C1 segment of cervical spinal cord (tissue), 14 donors: ENCODE measurements at regions not wholly inside any gene's neighbourhood (a gene's known extent, or its start where the extent isn't known, plus 50 kb on each side); places are given as distances from the start of the nearest gene placed in this dataset.

Experiments
- DNase-seq, 14 donors: peaks; one replicate each; lab custom pipeline; 2025; lab: John Stamatoyannopoulos, UW

GRCh38 chr7:79719216-79719615 lies 265.7 kb upstream of the MAGI2 start:
- DNase-seq, result peak in 1 of 14 donors; percentile 65

- DNase-seq, result no peak
Measured at GRCh38 chr7:79716329-79716728, 262.9 kb upstream of the MAGI2 start.

- no peak for DNase-seq
Measured at GRCh38 chr7:79714081-79714480, 260.6 kb upstream of the MAGI2 start.

GRCh38 chr7:79713276-79713675 lies 259.8 kb upstream of the MAGI2 start:
- DNase-seq, result peak in 1 of 14 donors; percentile 68

- no peak for DNase-seq
Measured at GRCh38 chr7:79711660-79712059, 258.2 kb upstream of the MAGI2 start.

GRCh38 chr7:79709574-79710409 lies 256.3 kb upstream of the MAGI2 start:
- DNase-seq, result no peak

- DNase-seq, result no peak
Measured at GRCh38 chr7:79702116-79702515, 248.6 kb upstream of the MAGI2 start.

GRCh38 chr7:79692015-79692414 lies 238.5 kb upstream of the MAGI2 start:
- DNase-seq, result no peak

- no peak for DNase-seq
Measured at GRCh38 chr7:79691074-79691473, 237.6 kb upstream of the MAGI2 start.

- DNase-seq, result no peak
Measured at GRCh38 chr7:79684384-79684783, 230.9 kb upstream of the MAGI2 start.

GRCh38 chr7:79683916-79684315 lies 230.4 kb upstream of the MAGI2 start:
- no peak for DNase-seq

GRCh38 chr7:79683185-79683890 lies 229.9 kb upstream of the MAGI2 start:
- DNase-seq, result no peak

- DNase-seq, result no peak
Measured at GRCh38 chr7:79681454-79681853, 228.0 kb upstream of the MAGI2 start.

- peak in 1 of 14 donors; percentile 22 for DNase-seq
Measured at GRCh38 chr7:79673969-79674368, 220.5 kb upstream of the MAGI2 start.

- DNase-seq, result no peak
Measured at GRCh38 chr7:79673421-79673820, 220.0 kb upstream of the MAGI2 start.

- DNase-seq, result no peak
Measured at GRCh38 chr7:79668292-79668691, 214.8 kb upstream of the MAGI2 start.

GRCh38 chr7:79666472-79666871 lies 213.0 kb upstream of the MAGI2 start:
- no peak for DNase-seq

- DNase-seq, result no peak
Measured at GRCh38 chr7:79664884-79665676, 211.6 kb upstream of the MAGI2 start.

- DNase-seq, result no peak
Measured at GRCh38 chr7:79658304-79658703, 204.8 kb upstream of the MAGI2 start.

GRCh38 chr7:79653136-79653631 lies 199.7 kb upstream of the MAGI2 start:
- DNase-seq, result no peak

GRCh38 chr7:79652619-79653018 lies 199.2 kb upstream of the MAGI2 start:
- no peak for DNase-seq

- DNase-seq, result no peak
Measured at GRCh38 chr7:79647711-79648110, 194.2 kb upstream of the MAGI2 start.
